ENCODE measurements at regions not wholly inside any gene's neighbourhood (a gene's known extent, or its start where the extent isn't known, plus 50 kb on each side); places are given as distances from the start of the nearest gene placed in this dataset.

- TF ChIP-seq POLR2A (IDR thresholded peaks at IDR 0.05; ENCODE audit: extremely low read depth, insufficient read length) (no peak), CTCF (IDR thresholded peaks at IDR 0.05; ENCODE audit: low read depth, low read length) (no peak)
Observed at GRCh38 chr12:126434412-126434985, 1369.3 kb downstream of the AACS start.
